Right lobe of liver (tissue), 6 donors: ENCODE measurements at regions not wholly inside any gene's neighbourhood (a gene's known extent, or its start where the extent isn't known, plus 50 kb on each side); places are given as distances from the start of the nearest gene placed in this dataset.

ENCODE experiments used
- ATAC-seq, 4 donors: fragments of 200-7000 bp; cut with Tn5 transposase; one replicate each; pipeline ENCODE4 v1.9.1; 2020; ENCODE audit warnings: mild to moderate bottlenecking in 4 of 4, moderate library complexity in 4 of 4
- DNase-seq, 3 donors: peaks; one replicate each; pipeline ENCODE4 v3.0.0-alpha.2; 2020
- H3K27ac ChIP-seq, 3 donors: fragments of 200-600 bp; one replicate each; pipeline ENCODE4 v1.8.0; 2022
- H3K27me3 ChIP-seq, 2 donors: fragments of 200-600 bp; one replicate each; pipeline ENCODE4 v1.8.0; 2022
- H3K36me3 ChIP-seq, 4 donors: fragments of 200-600 bp; sonication (generic) in 1 of 4; one replicate each; pipeline versions ENCODE4 v1.5.1 to v1.8.0; 2017 to 2022; ENCODE audit warnings: control low read depth in 1 of 4
- H3K4me1 ChIP-seq, 4 donors: fragments of 200-600 bp; sonication (generic) in 1 of 4; one replicate each; pipeline versions ENCODE4 v1.5.1 to v1.8.0; 2017 to 2022; ENCODE audit warnings: control low read depth in 1 of 4
- H3K4me3 ChIP-seq, 3 donors: fragments of 200-600 bp; one replicate each; pipeline ENCODE4 v1.8.0; 2022
- H3K9me3 ChIP-seq, 4 donors: fragments of 200-600 bp; sonication (generic) in 1 of 4; one replicate each; pipeline versions ENCODE4 v1.5.1 to v1.8.0; 2017 to 2022; ENCODE audit warnings: control low read depth in 1 of 4
- POLR2A ChIP-seq: fragments of 450-650 bp; IDR thresholded peaks from one replicate; pipeline ENCODE4 v1.6.1; 2017; ENCODE audit warnings: antibody characterized with exemption, mild to moderate bottlenecking
- WGBS: methylation state at CpG from one replicate; pipeline ENCODE4 v1.1.6; 2018; ENCODE audit warnings: low coverage, low lambda C conversion rate; ENCODE audit not compliant: insufficient coverage; ENCODE audit errors: missing lambda C conversion rate; 5-methylcytosine and 5-hydroxymethylcytosine counted together
- intact Hi-C, 2 donors: fragments of 100-400 bp; cut with DNase I; formaldehyde crosslinking; loops; one replicate each; pipeline versions ENCODE4 v1.11.2 to v1.14.1; 2022
- TF ChIP-seq, protein P1 (sequence below), 4 donors: fragments of 200-600 bp in 3 of 4; fragments of 450-650 bp in 1 of 4; IDR thresholded peaks; one replicate each; pipeline versions ENCODE4 v1.5.1 to v1.8.0; 2016 to 2022; ENCODE audit warnings: antibody characterized with exemption in 4 of 4, mild to moderate bottlenecking in 2 of 4
- donor health status: DM: no; HTN: yes; CAD: no.
- donor health status: DM: no; HTN: no; CAD: no.
- donor health status: DM: no; HTN: no; CAD: no.
- donor health status: DM: no; HTN: yes; CAD: no.
- donor health status: DM: no; HTN: yes; CAD: no.

DNA sequence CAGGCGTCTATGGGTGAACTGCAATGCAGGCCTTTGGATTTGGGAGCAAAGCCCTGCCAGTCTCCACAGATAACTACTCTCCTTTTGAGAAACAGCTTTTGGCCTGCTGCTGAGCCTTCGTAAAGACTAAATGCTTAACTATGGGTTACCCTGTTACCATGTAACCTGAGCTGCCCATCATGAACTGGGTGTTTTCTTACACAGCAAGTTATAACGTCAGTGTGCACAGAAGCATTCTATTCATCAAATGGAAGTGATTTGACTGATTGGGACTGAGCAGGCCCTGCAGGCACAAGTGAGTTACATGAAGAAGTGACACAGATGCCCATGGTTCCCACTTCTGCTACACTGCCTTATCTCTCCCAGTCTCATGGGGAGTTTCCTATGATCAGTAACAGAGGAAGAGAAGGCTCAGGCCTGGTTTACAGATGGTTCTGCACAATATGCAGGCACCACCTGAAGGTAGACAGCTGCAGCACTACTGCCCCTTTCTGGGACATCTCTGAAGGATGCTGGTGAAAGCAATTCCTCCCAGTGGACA, 319.1 kb downstream of the CD83 start:
- TF ChIP-seq POLR2A = no peak
- TF ChIP-seq, protein P1, sequence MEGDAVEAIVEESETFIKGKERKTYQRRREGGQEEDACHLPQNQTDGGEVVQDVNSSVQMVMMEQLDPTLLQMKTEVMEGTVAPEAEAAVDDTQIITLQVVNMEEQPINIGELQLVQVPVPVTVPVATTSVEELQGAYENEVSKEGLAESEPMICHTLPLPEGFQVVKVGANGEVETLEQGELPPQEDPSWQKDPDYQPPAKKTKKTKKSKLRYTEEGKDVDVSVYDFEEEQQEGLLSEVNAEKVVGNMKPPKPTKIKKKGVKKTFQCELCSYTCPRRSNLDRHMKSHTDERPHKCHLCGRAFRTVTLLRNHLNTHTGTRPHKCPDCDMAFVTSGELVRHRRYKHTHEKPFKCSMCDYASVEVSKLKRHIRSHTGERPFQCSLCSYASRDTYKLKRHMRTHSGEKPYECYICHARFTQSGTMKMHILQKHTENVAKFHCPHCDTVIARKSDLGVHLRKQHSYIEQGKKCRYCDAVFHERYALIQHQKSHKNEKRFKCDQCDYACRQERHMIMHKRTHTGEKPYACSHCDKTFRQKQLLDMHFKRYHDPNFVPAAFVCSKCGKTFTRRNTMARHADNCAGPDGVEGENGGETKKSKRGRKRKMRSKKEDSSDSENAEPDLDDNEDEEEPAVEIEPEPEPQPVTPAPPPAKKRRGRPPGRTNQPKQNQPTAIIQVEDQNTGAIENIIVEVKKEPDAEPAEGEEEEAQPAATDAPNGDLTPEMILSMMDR (IDR thresholded peaks at IDR 0.05) = no peak
- WGBS = 83% methylated on average over 3 of the region's 3 CpGs

DNA sequence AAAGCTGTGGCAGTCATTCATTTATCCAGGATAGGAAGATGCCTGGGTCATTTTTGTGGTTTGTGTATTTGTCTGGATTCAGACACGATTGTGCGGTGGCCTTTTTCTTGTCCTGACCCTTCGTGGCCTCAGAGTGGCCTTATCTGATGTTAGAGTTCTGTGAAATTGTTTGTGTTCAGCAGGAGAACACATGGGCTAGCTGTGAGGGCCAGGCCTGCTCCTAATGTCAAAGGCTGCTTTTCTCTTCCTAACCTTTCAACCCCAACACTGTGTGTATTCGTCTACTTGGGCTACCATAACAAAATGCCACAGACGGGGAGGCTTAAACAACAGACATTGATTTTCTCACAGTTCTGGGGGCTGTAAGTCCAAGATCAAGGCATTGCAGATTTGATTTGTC, 321.8 kb downstream of the CD83 start:
- intact Hi-C loops = no loop called here
- Histone ChIP-seq H3K9me3 (no peaks in the 10 kb centered on the region), H3K36me3 (no peaks in the 10 kb centered on the region), H3K4me3 (no peak overlapping the region), H3K27ac (no peak overlapping the region), H3K4me1 (no peaks in the 10 kb centered on the region), H3K27me3 (no peaks in the 10 kb centered on the region)
- peak in 1 of 4 donors; percentile 40 for ATAC-seq
- 45% methylated on average over 5 of the region's 5 CpGs for WGBS
- DNase-seq = no peak
- TF ChIP-seq, protein P1 (IDR thresholded peaks at IDR 0.05) = no peak
- TF ChIP-seq POLR2A = no peak

More for the DNA sequence above, 319.1 kb downstream of the CD83 start:
- no peaks in the 10 kb centered on the region for H3K36me3 ChIP-seq
- H3K27ac ChIP-seq = no peak overlapping the region
- no peaks in the 10 kb centered on the region for H3K9me3 ChIP-seq
- H3K27me3 ChIP-seq = no peaks in the 10 kb centered on the region
- H3K4me1 ChIP-seq = no peaks in the 10 kb centered on the region
- intact Hi-C loops = no loop called here
- ATAC-seq (no peak), DNase-seq (no peak)
- H3K4me3 ChIP-seq = no peak overlapping the region

DNA sequence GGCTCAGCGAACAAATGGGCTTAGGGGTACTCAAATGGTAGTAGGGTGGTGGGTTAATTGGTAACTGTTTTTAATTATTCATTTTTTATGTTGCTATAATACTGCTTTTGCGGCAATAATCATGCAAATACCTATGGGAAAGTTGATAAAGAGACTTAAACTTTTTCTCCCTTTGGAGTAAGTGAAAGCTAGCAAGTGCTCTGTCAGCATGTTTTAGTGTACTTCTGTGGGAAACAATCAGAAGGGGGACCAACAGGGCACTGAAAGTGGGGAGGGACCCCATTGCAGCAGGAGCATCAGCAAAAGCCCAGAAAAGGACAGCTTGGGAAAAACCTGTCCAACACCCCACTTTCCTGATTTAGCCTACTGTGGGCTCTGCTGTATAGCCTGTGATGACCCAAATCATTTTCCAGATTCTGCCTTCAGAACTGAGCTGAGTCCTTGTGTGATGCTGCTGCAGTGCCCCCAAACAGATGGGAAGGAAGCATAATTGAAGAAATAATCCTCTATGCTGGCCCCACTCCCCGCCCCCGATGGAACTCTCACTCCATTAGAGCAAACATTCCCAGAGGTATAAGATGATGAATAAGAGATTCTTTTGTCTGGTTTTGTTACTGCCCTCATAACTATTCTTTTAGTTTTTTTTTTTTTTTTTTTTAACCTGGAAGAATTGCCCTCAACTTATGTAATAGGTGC, 322.8 kb downstream of the CD83 start:
- no peak for ATAC-seq
- intact Hi-C loops = no loop called here
- TF ChIP-seq, protein P1 (IDR thresholded peaks at IDR 0.05) = no peak
- TF ChIP-seq POLR2A = no peak
- H3K27me3 ChIP-seq = no peaks in the 10 kb centered on the region
- 86% methylated on average over 4 of the region's 4 CpGs for WGBS
- H3K9me3 ChIP-seq = no peaks in the 10 kb centered on the region
- DNase-seq = no peak
- H3K4me1 ChIP-seq = no peaks in the 10 kb centered on the region
- H3K36me3 ChIP-seq = no peaks in the 10 kb centered on the region
- H3K27ac ChIP-seq = no peak overlapping the region
- H3K4me3 ChIP-seq = no peak overlapping the region

DNA sequence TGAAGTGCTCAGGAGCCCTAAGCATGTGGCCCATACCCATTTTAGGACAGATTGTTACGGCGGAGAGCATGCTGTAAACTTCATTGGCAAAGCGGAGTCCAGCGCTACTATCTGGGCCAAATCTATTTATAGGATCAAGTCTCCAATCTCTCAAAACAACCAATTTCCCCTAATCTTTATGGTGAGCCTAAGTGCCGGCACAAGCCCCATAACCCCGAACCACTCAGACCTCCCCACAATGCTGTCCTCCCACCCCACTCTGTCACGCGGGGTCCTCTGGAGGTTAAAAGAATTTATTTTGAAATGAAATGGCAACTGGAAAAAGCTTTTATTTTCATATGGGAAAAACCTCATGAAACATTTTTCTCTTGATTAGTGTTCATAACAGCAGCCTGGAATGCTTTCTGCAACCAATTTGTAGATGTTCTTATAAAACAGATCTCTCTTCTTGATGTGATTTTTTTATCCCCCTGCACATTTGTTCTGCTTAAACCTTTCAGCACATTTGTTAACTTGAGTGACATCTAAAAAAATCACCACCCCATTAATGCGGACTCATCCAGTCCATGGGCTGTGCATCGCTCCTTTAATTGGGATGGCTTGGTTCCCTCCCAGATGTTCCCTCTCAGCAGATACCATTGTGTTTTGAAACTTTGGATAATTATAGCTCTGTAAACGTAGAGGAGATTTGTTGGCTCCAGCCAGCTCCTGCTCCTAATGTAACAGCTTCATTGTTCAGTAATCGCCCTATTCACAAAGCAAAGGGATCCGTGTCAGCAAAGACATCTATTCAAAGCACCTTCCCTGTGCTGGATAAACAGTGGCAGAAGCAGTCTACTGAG, 323.6 kb downstream of the CD83 start:
- TF ChIP-seq, protein P1 (IDR thresholded peaks at IDR 0.05) = no peak
- no peak for TF ChIP-seq POLR2A
- no peaks in the 10 kb centered on the region for H3K4me1 ChIP-seq
- no peaks in the 10 kb centered on the region for H3K36me3 ChIP-seq
- no peaks in the 10 kb centered on the region for H3K9me3 ChIP-seq
- intact Hi-C loops = no loop called here
- no peak overlapping the region for H3K27ac ChIP-seq
- ATAC-seq = no peak
- no peaks in the 10 kb centered on the region for H3K27me3 ChIP-seq
- 58% methylated on average over 10 of the region's 13 CpGs for WGBS
- DNase-seq = no peak
- no peak overlapping the region for H3K4me3 ChIP-seq
